Panc1 (cell line): ENCODE measurements at regions not wholly inside any gene's neighbourhood (a gene's known extent, or its start where the extent isn't known, plus 50 kb on each side); places are given as distances from the start of the nearest gene placed in this dataset.

ENCODE experiments used
- ATAC-seq: fragments of 200-7000 bp; cut with Tn5 transposase; 2 replicates; pipeline ENCODE4 v1.9.1; 2020; ENCODE audit warnings: mild to moderate bottlenecking, moderate library complexity
- BruUV-seq: library from RNA; stranded (reverse); fragments of 400-500 nt; replicated peaks from 2 replicates; lab custom pipeline; 2021; lab: Mats Ljungman, UMichigan
- CTCF ChIA-PET: fragments of 300-600 bp; sonication (Branson Sonifier 250); formaldehyde crosslinking; loops from one replicate; lab custom pipeline; 2022; ENCODE audit warnings: antibody characterized with exemption; lab: Charles Lee
- POLR2A ChIA-PET: fragments of 300-600 bp; sonication (Branson Sonifier 250); formaldehyde crosslinking; loops from one replicate; lab custom pipeline; 2022; ENCODE audit warnings: antibody characterized with exemption; lab: Charles Lee
- DNase-seq: peaks from one replicate; pipeline ENCODE4 v3.0.0-alpha.2; 2010; ENCODE audit warnings: low read depth, low spot score
- H3K27ac ChIP-seq: 2 replicates; pipeline ENCODE4 v1.5.1; 2011; ENCODE audit warnings: mild to moderate bottlenecking, low read length, inconsistent platforms
- H3K27me3 ChIP-seq: fragments of 200-500 bp; sonication (Bioruptor generic); 2 replicates; pipeline ENCODE4 v1.6.0; 2014; ENCODE audit warnings: low read length, inconsistent platforms; ENCODE audit not compliant: control insufficient read depth, insufficient read depth
- H3K36me3 ChIP-seq: fragments of 200-500 bp; sonication (Bioruptor generic); 2 replicates; pipeline ENCODE4 v1.5.1; 2014; ENCODE audit warnings: inconsistent platforms, mild to moderate bottlenecking, low read length, moderate library complexity; ENCODE audit not compliant: control insufficient read depth, insufficient read depth
- H3K4me1 ChIP-seq: 2 replicates; pipeline ENCODE4 v1.5.1; 2011; ENCODE audit warnings: inconsistent platforms, mild to moderate bottlenecking, low read length, moderate library complexity; ENCODE audit not compliant: control insufficient read depth, insufficient read depth
- H3K4me3 ChIP-seq, 2 experiments: 2 replicates each; pipeline ENCODE4 v1.5.1; 2011 to 2012; ENCODE audit warnings: low read depth in 2 of 2, low read length in 2 of 2, mild to moderate bottlenecking in 2 of 2, inconsistent platforms in 1 of 2, moderate library complexity in 1 of 2
- H3K9me3 ChIP-seq: fragments of 200-500 bp; sonication (Bioruptor generic); 2 replicates; pipeline ENCODE4 v1.5.1; 2014; ENCODE audit warnings: low read depth, mild to moderate bottlenecking, inconsistent platforms, low read length, moderate library complexity; ENCODE audit not compliant: control insufficient read depth, insufficient read depth
- POLR2AphosphoS5 ChIP-seq: IDR thresholded peaks from 2 replicates; pipeline ENCODE4 v1.6.1; 2012; ENCODE audit warnings: mild to moderate bottlenecking, low read depth, low read length, moderate library complexity
- REST ChIP-seq, 2 experiments: IDR thresholded peaks; 2 replicates each; pipeline ENCODE4 v1.6.1; 2011 to 2012; ENCODE audit warnings: low read depth in 2 of 2, control low read depth in 1 of 2, low read length in 1 of 2, mild to moderate bottlenecking in 1 of 2, moderate library complexity in 1 of 2; ENCODE audit not compliant: insufficient read depth in 1 of 2
- SIN3A ChIP-seq: IDR thresholded peaks from 2 replicates; pipeline ENCODE4 v1.6.1; 2012; ENCODE audit warnings: low read depth, mild to moderate bottlenecking, low read length, moderate library complexity, borderline replicate concordance; ENCODE audit not compliant: insufficient read depth
- TCF7L2 ChIP-seq: IDR thresholded peaks from 2 replicates; pipeline ENCODE4 v1.6.1; 2011; ENCODE audit warnings: mild to moderate bottlenecking, low read depth, low read length, inconsistent platforms
- in situ Hi-C: cut with HindIII; loops from 2 replicates; pipeline ENCODE4 v1.10.0; 2016; ENCODE audit warnings: low sequenced_read_pairs, low pct_unique_long_range_greater_than_20kb
- intact Hi-C: fragments of 100-400 bp; cut with micrococcal nuclease; formaldehyde crosslinking; loops from one replicate; pipeline ENCODE4 v1.10.0; 2022; ENCODE audit not compliant: unreplicated experiment
- TF ChIP-seq, protein P1 (sequence below): fragments of 450-650 bp; IDR thresholded peaks from 2 replicates; pipeline ENCODE4 v1.5.1; 2017; ENCODE audit warnings: mild to moderate bottlenecking

DNA sequence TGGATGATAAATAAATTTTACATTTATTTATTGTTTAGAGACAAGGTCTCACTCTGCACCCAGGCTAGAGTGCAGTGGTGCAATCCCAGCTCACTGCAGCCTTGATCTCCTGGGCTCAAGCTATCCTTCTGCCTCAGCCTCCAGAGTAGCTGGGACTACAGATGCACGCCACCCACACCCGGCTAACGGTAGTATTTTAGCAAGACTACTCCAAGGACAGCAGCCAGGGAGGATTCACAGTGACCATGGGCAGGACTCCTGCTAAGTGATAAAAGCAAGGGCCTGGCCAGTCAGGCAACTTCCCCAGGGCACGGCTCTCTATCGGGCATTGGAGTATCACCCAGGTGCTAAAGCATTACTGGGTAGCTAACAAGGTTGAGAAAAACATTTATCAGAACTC lies 55.4 kb downstream of the ARL6IP4 start:
- in situ Hi-C loops = no loop called here
- Histone ChIP-seq H3K36me3 (no peaks in the 10 kb centered on the region), H3K27me3 (no peaks in the 10 kb centered on the region), H3K4me1 (no peaks in the 10 kb centered on the region), H3K27ac (no peak overlapping the region), H3K9me3 (no peaks in the 10 kb centered on the region), H3K4me3 (no peak overlapping the region)
- intact Hi-C loops = no loop called here
- BruUV-seq = no TSS peak
- POLR2A ChIA-PET = no interaction called here
- ATAC-seq = no peak
- CTCF ChIA-PET = no interaction called here
- DNase-seq = no peak
- TF ChIP-seq, protein P1, sequence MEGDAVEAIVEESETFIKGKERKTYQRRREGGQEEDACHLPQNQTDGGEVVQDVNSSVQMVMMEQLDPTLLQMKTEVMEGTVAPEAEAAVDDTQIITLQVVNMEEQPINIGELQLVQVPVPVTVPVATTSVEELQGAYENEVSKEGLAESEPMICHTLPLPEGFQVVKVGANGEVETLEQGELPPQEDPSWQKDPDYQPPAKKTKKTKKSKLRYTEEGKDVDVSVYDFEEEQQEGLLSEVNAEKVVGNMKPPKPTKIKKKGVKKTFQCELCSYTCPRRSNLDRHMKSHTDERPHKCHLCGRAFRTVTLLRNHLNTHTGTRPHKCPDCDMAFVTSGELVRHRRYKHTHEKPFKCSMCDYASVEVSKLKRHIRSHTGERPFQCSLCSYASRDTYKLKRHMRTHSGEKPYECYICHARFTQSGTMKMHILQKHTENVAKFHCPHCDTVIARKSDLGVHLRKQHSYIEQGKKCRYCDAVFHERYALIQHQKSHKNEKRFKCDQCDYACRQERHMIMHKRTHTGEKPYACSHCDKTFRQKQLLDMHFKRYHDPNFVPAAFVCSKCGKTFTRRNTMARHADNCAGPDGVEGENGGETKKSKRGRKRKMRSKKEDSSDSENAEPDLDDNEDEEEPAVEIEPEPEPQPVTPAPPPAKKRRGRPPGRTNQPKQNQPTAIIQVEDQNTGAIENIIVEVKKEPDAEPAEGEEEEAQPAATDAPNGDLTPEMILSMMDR = no peak
- TF ChIP-seq REST (IDR thresholded peaks at IDR 0.05; ENCODE audit: insufficient read depth in 1 of 2, low read depth in 2 of 2, low read length in 1 of 2) (no peak), SIN3A (no peak), POLR2AphosphoS5 (no peak)

GRCh38 chr12:123034865-123035264 lies 54.4 kb downstream of the ARL6IP4 start:
- intact Hi-C loops (no loop called here), in situ Hi-C loops (no loop called here)
- ChIA-PET CTCF (no interaction called here), POLR2A (no interaction called here)
- Histone ChIP-seq H3K27me3 (no peaks in the 10 kb centered on the region), H3K4me1 (no peaks in the 10 kb centered on the region), H3K36me3 (no peaks in the 10 kb centered on the region), H3K4me3 (no peak overlapping the region), H3K27ac (no peak overlapping the region), H3K9me3 (no peaks in the 10 kb centered on the region)
- ATAC-seq (peak; percentile 83), DNase-seq (peak; percentile 47)
- no TSS peak for BruUV-seq
- TF ChIP-seq SIN3A (no peak), TCF7L2 (no peak), POLR2AphosphoS5 (no peak), REST (IDR thresholded peaks at IDR 0.05; ENCODE audit: insufficient read depth in 1 of 2, low read depth in 2 of 2, low read length in 1 of 2) (no peak)
- TF ChIP-seq, protein P1 = no peak
